ENCODE measurements at regions not wholly inside any gene's neighbourhood (a gene's known extent, or its start where the extent isn't known, plus 50 kb on each side); places are given as distances from the start of the nearest gene placed in this dataset.

GRCh38 chr9:118271936-118272335 is 567.7 kb downstream of the TLR4 start:
- Histone ChIP-seq H3K36me3 (ENCODE audit: control insufficient read depth in 2 of 2, extremely low read depth in 1 of 2, insufficient read depth in 2 of 2, low read length in 2 of 2) (no peaks in the 10 kb centered on the region), H3K27me3 (ENCODE audit: control insufficient read depth, extremely low read depth, insufficient read depth, low read length) (no peaks in the 10 kb centered on the region), H2AFZ (ENCODE audit: control insufficient read depth, low read length) (no peak overlapping the region), H3K4me2 (ENCODE audit: control insufficient read depth, extremely low read depth, insufficient read depth, low read depth, low read length) (no peak overlapping the region), H4K20me1 (ENCODE audit: control insufficient read depth, extremely low read depth, insufficient read depth, low read length) (no peaks in the 10 kb centered on the region), H3K79me2 (ENCODE audit: control insufficient read depth, insufficient read depth, low read length) (no peaks in the 10 kb centered on the region), H3K27ac (ENCODE audit: control insufficient read depth, insufficient read depth, low read length) (no peak overlapping the region), H3K4me3 (ENCODE audit: control insufficient read depth in 2 of 3, extremely low read depth in 1 of 3, insufficient read depth in 2 of 3, low read depth in 1 of 3, low read length in 3 of 3) (no peak overlapping the region), H3K4me1 (ENCODE audit: control insufficient read depth, extremely low read depth, insufficient read depth, low read length) (no peaks in the 10 kb centered on the region), H3K9me1 (ENCODE audit: control insufficient read depth, extremely low read depth, insufficient read depth, low read length) (no peaks in the 10 kb centered on the region), H3K9ac (ENCODE audit: control insufficient read depth, extremely low read depth, insufficient read depth, low read length) (no peak overlapping the region), H3K9me3 (ENCODE audit: control insufficient read depth, low read depth, low read length) (no peaks in the 10 kb centered on the region)
- TF ChIP-seq EZH2 (IDR thresholded peaks at IDR 0.05; ENCODE audit: low read length) (no peak), CTCF (optimal IDR thresholded peaks at IDR 0.05 in 1 of 3, IDR thresholded peaks at IDR 0.05 in 1 of 3, conservative IDR thresholded peaks at IDR 0.05 in 1 of 3; ENCODE audit: extremely low read depth in 1 of 3, insufficient read depth in 2 of 3, low read length in 3 of 3) (no peak)
- FAIRE-seq (no peak), DNase-seq (ENCODE audit: low read depth, low spot score) (no peak)
- dilution Hi-C loops (cut with MboI; ENCODE audit: extremely low pct_ligation_motif_present, low sequenced_read_pairs) = no loop called here

GRCh38 chr9:118273048-118273447 is 568.8 kb downstream of the TLR4 start:
- Histone ChIP-seq H3K9me1 (ENCODE audit: control insufficient read depth, extremely low read depth, insufficient read depth, low read length) (no peaks in the 10 kb centered on the region), H3K9me3 (ENCODE audit: control insufficient read depth, low read depth, low read length) (no peaks in the 10 kb centered on the region), H3K79me2 (ENCODE audit: control insufficient read depth, insufficient read depth, low read length) (no peaks in the 10 kb centered on the region), H2AFZ (ENCODE audit: control insufficient read depth, low read length) (no peak overlapping the region), H4K20me1 (ENCODE audit: control insufficient read depth, extremely low read depth, insufficient read depth, low read length) (no peaks in the 10 kb centered on the region), H3K36me3 (ENCODE audit: control insufficient read depth in 2 of 2, extremely low read depth in 1 of 2, insufficient read depth in 2 of 2, low read length in 2 of 2) (no peaks in the 10 kb centered on the region), H3K4me2 (ENCODE audit: control insufficient read depth, extremely low read depth, insufficient read depth, low read depth, low read length) (no peak overlapping the region), H3K9ac (ENCODE audit: control insufficient read depth, extremely low read depth, insufficient read depth, low read length) (no peak overlapping the region), H3K4me3 (ENCODE audit: control insufficient read depth in 2 of 3, extremely low read depth in 1 of 3, insufficient read depth in 2 of 3, low read depth in 1 of 3, low read length in 3 of 3) (no peak overlapping the region), H3K27ac (ENCODE audit: control insufficient read depth, insufficient read depth, low read length) (no peak overlapping the region), H3K27me3 (ENCODE audit: control insufficient read depth, extremely low read depth, insufficient read depth, low read length) (no peaks in the 10 kb centered on the region), H3K4me1 (ENCODE audit: control insufficient read depth, extremely low read depth, insufficient read depth, low read length) (no peaks in the 10 kb centered on the region)
- FAIRE-seq (no peak), DNase-seq (ENCODE audit: low read depth, low spot score) (no peak)
- dilution Hi-C loops (cut with MboI; ENCODE audit: extremely low pct_ligation_motif_present, low sequenced_read_pairs) = no loop called here
- TF ChIP-seq EZH2 (IDR thresholded peaks at IDR 0.05; ENCODE audit: low read length) = no peak
- TF ChIP-seq CTCF (optimal IDR thresholded peaks at IDR 0.05 in 1 of 3, IDR thresholded peaks at IDR 0.05 in 1 of 3, conservative IDR thresholded peaks at IDR 0.05 in 1 of 3; ENCODE audit: extremely low read depth in 1 of 3, insufficient read depth in 2 of 3, low read length in 3 of 3) = no peak
